GM10266 (cell line): ENCODE measurements at regions not wholly inside any gene's neighbourhood (a gene's known extent, or its start where the extent isn't known, plus 50 kb on each side); places are given as distances from the start of the nearest gene placed in this dataset.

Experiments
- DNase-seq: peaks from one replicate; pipeline ENCODE4 v3.0.0; 2012; ENCODE audit errors: extremely low spot score
- CTCF ChIP-seq: IDR thresholded peaks from 2 replicates; pipeline ENCODE4 v1.5.1; 2012; ENCODE audit warnings: mild to moderate bottlenecking, low read depth; ENCODE audit not compliant: control insufficient read depth, insufficient read depth; ENCODE audit errors: missing control alignments

GRCh38 chr16:9188721-9189120 lies 97.3 kb downstream of the HAPSTR1 start:
- DNase-seq = no peak
- TF ChIP-seq CTCF = no peak

GRCh38 chr16:9191274-9191850 lies 99.9 kb downstream of the HAPSTR1 start:
- no peak for DNase-seq
- no peak for TF ChIP-seq CTCF

GRCh38 chr16:9192746-9193145 lies 101.3 kb downstream of the HAPSTR1 start:
- DNase-seq = no peak
- no peak for TF ChIP-seq CTCF

- DNase-seq = no peak
- TF ChIP-seq CTCF = no peak
These were observed 103.8 kb downstream of the HAPSTR1 start for GRCh38 chr16:9195287-9195686.

GRCh38 chr16:9197957-9198661 lies 106.7 kb downstream of the HAPSTR1 start:
- DNase-seq = no peak
- no peak for TF ChIP-seq CTCF

GRCh38 chr16:9199311-9199710 lies 107.9 kb downstream of the HAPSTR1 start:
- no peak for TF ChIP-seq CTCF
- DNase-seq = no peak

- no peak for DNase-seq
- TF ChIP-seq CTCF = no peak
These were observed 108.3 kb downstream of the HAPSTR1 start for GRCh38 chr16:9199751-9200150.
